ENCODE measurements at regions not wholly inside any gene's neighbourhood (a gene's known extent, or its start where the extent isn't known, plus 50 kb on each side); places are given as distances from the start of the nearest gene placed in this dataset.

GRCh38 chr16:13803974-13804373 is 116.0 kb upstream of the ERCC4 start:
- TF ChIP-seq POLR2A (IDR thresholded peaks at IDR 0.05; ENCODE audit: borderline replicate concordance, extremely low read depth, insufficient read depth, insufficient read length) (no peak), CTCF (IDR thresholded peaks at IDR 0.05 in 2 of 3, conservative IDR thresholded peaks at IDR 0.05 in 1 of 3; ENCODE audit: borderline replicate concordance in 1 of 3, insufficient read depth in 1 of 3, low read depth in 2 of 3, low read length in 2 of 3) (no peak), EZH2 (IDR thresholded peaks at IDR 0.05) (no peak), TCF7L2 (IDR thresholded peaks at IDR 0.05; ENCODE audit: borderline replicate concordance, extremely low read depth, insufficient read depth, insufficient read length) (no peak), REST (IDR thresholded peaks at IDR 0.05; ENCODE audit: low read depth) (no peak)
